ENCODE measurements at regions not wholly inside any gene's neighbourhood (a gene's known extent, or its start where the extent isn't known, plus 50 kb on each side); places are given as distances from the start of the nearest gene placed in this dataset.
"Not testable (repeated sequence)": the region's sequence is repeated elsewhere in the genome, so short reads cannot be mapped to it uniquely, and the experiment has no call there.

- DNase-seq (ENCODE audit: low read depth in 2 of 3, low spot score in 2 of 3), result no peak
These were observed 109.6 kb downstream of the KLF5 start for GRCh38 chr13:73168226-73168952.

- no peak for DNase-seq (ENCODE audit: low read depth in 2 of 3, low spot score in 2 of 3)
These were observed 108.4 kb downstream of the KLF5 start for GRCh38 chr13:73167028-73167820.

- DNase-seq (ENCODE audit: low read depth in 2 of 3, low spot score in 2 of 3), result no peak
These were observed 107.4 kb downstream of the KLF5 start for GRCh38 chr13:73166204-73166603.

- no peak for DNase-seq (ENCODE audit: low read depth in 2 of 3, low spot score in 2 of 3)
These were observed 104.4 kb downstream of the KLF5 start for GRCh38 chr13:73162912-73163911.

- not testable (repeated sequence) for DNase-seq (ENCODE audit: low read depth in 2 of 3, low spot score in 2 of 3)
These were observed 101.7 kb downstream of the KLF5 start for GRCh38 chr13:73160371-73161031.

- DNase-seq (ENCODE audit: low read depth in 2 of 3, low spot score in 2 of 3), result no peak
These were observed 100.0 kb downstream of the KLF5 start for GRCh38 chr13:73158851-73159250.

- no peak for DNase-seq (ENCODE audit: low read depth in 2 of 3, low spot score in 2 of 3)
These were observed 98.2 kb downstream of the KLF5 start for GRCh38 chr13:73157031-73157430.

GRCh38 chr13:73146707-73147106 is 87.9 kb downstream of the KLF5 start:
- no peak for DNase-seq (ENCODE audit: low read depth in 2 of 3, low spot score in 2 of 3)

GRCh38 chr13:73142071-73142470 is 83.3 kb downstream of the KLF5 start:
- no peak for DNase-seq (ENCODE audit: low read depth in 2 of 3, low spot score in 2 of 3)

- DNase-seq (ENCODE audit: low read depth in 2 of 3, low spot score in 2 of 3), result no peak
These were observed 82.5 kb downstream of the KLF5 start for GRCh38 chr13:73141292-73141771.

GRCh38 chr13:73140801-73141200 is 82.0 kb downstream of the KLF5 start:
- no peak for DNase-seq (ENCODE audit: low read depth in 2 of 3, low spot score in 2 of 3)

GRCh38 chr13:73138638-73139491 is 80.1 kb downstream of the KLF5 start:
- no peak for DNase-seq (ENCODE audit: low read depth in 2 of 3, low spot score in 2 of 3)

GRCh38 chr13:73138276-73138637 is 79.5 kb downstream of the KLF5 start:
- no peak for DNase-seq (ENCODE audit: low read depth in 2 of 3, low spot score in 2 of 3)

GRCh38 chr13:73136776-73137175 is 78.0 kb downstream of the KLF5 start:
- DNase-seq (ENCODE audit: low read depth in 2 of 3, low spot score in 2 of 3), result no peak

GRCh38 chr13:73133531-73133930 is 74.7 kb downstream of the KLF5 start:
- DNase-seq (ENCODE audit: low read depth in 2 of 3, low spot score in 2 of 3), result no peak

GRCh38 chr13:73131247-73131646 is 72.4 kb downstream of the KLF5 start:
- DNase-seq (ENCODE audit: low read depth in 2 of 3, low spot score in 2 of 3), result no peak

GRCh38 chr13:73129023-73129422 is 70.2 kb downstream of the KLF5 start:
- no peak for DNase-seq (ENCODE audit: low read depth in 2 of 3, low spot score in 2 of 3)
